Cerebellar nuclear complex (tissue), 1 donor: ENCODE measurements at regions not wholly inside any gene's neighbourhood (a gene's known extent, or its start where the extent isn't known, plus 50 kb on each side); places are given as distances from the start of the nearest gene placed in this dataset.

Experiments
- DNase-seq, 2 experiments: peaks; one replicate each; lab custom pipeline; 2025; lab: John Stamatoyannopoulos, UW

DNA sequence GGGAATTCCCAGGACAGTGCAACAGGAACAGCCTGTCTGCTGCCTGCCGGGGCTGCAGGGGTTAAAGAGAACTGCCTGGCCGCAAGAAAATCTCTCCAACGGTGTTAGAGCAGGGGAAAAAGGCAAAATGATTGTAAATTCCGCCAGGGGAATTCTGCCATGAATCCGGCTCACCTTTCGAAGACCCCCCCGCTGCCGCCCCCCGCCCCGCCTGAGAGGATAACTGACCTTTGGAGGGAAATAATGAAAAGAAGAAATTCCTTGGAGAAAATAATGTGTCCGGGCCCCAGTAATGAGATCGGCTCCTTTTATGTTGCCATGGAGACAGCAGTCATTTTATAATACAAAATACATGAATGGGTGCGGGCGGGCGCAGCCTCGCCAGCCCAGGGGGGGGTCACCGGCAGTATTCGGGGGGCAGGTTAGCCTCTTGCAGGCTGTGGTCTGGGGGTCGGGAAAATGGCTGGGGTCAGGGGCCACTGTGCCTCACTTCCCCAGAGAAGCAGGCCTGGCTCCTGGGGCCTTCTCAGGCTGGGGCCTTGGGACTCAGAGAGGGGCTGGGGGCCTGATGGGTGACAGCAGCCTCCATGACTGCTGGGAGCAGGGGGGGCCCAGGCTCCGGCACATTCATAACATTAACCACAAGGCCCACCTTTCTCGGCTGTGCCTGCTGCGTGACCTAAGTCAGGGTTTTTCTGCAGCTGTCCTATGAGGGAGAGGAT lies 228.1 kb downstream of the MN1 start:
- DNase-seq: no peak

DNA sequence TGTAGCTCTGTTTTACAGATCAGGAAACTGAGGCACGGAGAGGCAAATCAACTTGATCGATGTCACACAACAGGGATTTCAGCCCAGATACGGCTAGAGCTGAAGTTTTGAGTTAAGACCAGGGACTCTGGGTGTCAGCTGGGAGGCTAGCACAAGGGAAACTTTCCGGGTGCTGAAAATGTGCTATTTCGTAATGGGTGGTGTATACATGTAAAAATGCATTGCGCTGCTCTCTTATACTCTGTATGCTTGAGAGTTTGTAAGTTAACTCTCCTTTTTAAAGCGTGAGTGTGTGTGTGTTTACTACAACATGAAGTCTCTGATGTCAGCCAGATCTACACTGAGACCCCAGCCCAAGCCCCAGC lies 227.6 kb downstream of the MN1 start:
- no peak for DNase-seq

DNA sequence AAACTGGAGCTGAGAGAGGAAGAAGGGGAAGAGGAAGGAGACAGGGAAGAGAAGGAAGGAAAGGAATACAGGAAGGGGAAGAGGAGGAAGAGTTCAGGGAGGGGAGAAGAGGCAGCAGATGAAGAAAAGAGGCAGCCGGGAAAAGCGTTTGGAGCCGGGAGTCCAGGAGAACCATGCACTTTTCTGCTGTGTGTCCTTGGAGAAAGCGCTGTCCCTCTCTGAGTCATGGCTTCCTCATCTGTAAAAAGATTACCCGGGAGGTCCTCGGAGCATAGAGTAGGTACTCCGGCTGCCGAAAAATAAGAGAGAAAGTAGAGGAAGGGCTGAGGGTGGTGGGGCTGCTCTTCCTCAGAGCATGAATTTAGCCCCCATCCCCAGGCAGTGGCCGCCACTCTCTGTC lies 226.9 kb downstream of the MN1 start:
- no peak for DNase-seq

DNA sequence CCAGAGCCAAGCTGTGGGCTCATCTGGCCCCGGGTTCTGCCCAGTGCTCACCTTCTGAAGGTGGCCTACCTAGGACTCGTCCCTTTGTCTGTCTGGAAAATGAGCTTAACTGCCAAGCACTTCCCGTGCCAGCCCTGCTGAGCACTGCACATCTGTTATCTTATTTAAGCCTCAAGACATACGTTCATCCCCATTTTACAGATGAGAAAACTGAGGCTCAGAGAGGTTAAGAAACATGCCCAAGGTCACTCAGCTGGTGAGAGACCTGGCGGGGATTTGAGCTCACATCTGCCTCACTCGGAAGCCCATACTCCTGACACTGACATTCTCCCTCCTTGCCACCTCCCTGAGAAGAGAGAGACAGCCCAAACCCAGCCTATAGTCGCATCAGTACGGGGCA lies 226.2 kb downstream of the MN1 start:
- no peak for DNase-seq

DNA sequence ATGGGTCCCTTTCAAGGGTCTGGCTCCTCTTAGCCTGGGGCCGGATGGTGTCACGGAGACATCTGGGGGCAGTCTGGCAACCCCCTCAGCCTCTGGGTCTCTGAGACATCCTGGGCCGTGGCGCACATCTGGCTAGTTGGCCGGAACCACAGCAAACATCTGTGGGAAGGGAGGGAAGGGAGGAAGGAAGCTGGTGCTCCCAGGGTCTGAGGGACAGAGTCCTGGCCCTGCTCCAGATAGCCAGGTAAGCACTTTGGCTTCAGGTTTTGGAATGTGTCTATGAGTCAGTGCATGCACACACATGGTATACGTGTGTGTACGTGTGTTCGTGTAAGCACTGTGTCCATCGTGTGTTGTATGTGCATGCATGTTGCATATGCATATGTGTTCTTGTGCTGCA lies 225.1 kb downstream of the MN1 start:
- DNase-seq: no peak

DNA sequence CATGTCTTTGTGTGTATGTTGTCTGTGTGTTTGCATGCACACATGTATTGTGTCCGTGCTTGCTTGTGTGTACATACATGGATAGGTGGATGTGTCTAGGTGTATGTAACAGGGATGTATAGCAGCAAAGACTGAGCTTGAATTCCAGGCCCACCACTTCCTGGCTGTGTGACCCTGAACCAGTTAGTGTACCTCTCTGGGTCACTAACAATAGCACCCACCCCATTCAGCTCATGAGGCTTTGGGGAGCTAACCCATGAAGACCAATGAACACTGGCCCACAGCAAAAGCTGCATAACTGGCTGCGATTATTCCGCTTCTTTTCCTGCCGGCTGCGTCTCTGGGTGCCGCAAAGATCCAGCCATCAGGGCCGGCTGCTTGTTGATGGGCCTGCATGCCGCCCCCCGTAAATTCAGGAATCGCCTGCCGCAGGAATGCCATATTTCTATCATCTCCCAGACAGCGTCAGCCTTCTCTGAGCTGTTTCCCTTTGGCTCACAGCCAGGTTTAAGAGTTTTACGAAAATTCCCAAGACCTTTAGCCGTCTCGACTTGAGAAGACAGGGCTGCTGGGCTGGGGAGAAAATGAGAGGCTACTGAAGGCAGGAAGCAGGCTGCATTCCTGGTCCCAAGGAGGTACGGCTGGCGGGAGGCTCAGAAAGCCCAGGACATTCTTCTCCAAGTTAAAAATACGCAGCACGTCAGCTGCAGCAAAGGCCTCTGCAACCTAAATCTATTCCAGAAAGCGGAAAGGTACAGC lies 224.6 kb downstream of the MN1 start:
- no peak for DNase-seq

DNA sequence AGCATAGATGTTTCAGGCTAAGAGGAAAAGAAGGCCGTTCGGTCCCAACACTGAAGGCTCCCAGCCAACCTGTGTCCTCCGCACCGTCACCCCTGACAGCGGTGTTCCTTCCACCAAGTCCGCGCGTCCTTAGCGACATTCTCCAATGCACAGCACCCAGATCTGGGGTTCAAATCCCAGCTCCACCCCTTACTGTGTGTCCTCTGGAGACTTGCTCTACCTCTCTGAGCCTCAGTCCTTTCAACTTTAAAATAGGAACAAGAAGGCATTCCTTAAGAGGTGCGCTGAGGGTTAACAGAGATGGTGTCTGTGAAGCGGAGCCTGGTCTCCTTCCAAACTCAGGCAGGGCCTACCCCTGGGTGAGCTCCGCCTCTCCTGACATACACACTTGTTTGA lies 224.0 kb downstream of the MN1 start:
- DNase-seq: no peak

DNA sequence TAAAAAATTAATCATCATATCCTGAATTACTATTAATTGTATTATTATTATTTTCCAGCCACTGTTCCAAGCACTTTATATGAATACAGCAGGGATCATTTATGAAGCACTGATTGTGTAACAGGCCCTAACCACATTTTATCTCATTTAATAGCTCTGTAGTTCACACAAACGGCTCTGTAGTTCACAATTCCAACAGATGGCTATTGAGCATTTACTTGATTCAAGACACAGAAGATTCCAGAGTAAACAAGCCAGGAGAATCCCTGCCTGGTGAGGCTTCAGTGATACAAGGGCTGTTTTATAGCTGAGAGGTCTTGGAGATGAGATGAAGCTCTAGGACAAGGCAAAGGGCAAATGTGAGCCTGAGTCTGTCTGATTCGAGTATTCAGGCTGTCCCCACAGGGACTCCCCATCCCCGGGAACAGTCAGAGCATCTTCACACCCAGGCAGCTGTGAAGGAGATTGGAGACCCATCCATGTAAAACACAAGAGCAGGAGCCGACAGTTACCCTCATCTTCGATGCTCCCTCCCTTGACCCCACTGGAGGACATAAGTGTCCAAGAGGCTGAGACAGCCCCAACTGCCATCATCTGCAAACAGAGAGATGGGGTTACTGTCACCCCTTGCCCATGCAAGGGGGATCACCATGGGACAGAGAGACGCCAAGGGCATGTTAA lies 222.5 kb downstream of the MN1 start:
- DNase-seq: no peak

DNA sequence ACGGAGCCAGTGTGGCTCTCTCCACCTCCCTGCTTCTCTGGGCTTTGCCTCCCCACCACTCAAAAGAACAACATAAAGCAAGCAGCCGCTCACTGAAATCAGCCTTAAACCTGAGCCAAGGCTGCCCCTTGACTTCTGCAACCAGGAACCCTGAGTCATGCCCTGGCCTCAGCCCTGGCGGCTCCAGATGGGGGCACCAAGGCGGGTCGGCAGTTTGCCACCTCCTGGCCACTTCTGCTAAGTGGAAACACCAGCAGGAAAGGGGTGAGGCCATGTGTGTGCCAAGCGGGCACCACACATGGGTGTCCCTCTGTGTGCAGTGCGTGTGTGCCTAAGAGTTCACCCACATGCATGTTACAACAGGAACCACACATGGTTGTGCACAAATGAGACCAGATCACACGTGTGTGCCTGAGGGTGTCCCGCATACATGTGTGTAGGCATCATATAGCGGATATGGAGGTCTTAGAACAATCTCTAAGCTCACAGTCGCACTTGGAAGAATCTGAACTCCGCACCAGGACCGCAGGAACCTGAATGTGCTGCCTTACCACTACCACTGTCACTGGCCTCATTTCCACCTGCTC lies 221.2 kb downstream of the MN1 start:
- no peak for DNase-seq

DNA sequence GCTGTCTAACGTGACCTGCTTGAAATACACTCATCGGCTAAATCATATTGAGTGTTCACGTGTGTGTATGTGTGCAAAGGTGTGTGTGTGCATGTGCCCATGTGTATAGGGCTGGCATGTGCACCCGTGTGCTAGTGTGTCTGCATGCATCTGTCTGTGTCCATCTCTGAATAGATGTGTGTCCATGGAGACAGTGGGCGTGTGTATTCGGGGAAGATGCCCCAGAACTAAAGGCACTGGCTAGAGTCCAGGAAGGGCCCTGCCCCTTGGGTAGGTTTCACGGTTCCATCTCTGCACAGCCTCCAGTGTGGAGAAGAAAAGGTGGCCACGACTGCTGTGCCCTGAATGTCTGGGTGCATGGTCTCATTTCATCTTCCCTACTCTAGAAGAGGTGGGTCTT lies 220.3 kb downstream of the MN1 start:
- DNase-seq: no peak

DNA sequence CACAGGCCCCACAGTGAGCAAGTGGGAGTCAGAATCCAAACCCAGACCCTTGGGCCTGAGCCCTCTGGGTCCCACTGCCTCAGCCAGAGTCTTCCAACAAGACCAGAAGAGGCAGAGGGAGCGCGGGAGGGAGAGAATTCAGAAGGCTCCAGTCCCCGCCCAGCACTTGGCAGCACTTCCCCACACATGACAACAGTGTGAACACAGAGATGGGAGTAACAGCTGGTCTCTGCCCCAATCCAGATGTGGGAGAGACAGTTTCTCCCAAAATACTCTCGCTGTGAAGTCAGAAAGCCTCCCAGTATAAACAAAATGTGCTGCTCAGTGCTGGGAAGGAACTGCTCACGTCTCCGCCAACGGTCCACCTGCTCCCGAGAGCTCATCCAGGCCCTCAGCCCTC lies 219.9 kb downstream of the MN1 start:
- DNase-seq: no peak

DNA sequence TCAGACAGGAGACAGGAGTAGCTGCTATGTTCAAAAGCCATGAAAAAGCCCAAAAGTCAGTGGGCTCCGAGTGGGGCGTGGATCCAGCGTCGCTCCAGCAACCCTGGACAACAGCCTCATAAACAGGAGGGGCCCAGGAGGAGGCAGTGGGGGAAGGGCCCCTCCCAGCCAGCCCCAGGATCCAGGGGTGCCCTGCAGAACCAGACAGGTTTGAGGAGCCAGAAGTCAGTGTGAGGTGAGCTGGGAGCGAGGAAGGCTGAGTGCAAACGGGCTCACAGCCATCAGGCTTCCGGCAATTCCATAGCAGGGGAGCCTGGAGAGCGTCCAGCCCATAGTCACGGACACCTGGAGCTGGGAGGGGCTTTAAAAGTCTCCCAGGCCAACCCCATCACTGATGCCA lies 217.7 kb downstream of the MN1 start:
- DNase-seq: no peak

DNA sequence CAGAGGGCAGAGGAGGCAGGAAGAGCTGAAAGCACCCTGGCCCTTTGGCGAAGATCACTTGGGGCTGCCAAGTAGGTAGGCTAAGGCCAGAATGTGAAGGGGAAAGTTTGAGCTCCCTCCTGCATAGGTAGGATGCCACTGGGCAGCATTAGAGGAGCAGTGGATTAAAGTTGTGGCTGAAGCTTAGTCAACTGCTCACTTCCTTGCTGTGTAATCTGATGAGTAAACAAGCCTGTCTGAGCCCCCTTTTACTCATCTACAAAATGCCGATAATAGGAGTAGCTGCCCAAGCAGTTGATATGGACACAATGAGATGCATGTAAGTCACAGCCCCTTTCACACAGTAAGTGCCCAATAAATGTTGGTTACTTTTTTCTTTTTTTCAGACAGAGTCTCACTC lies 216.4 kb downstream of the MN1 start:
- DNase-seq: no peak

DNA sequence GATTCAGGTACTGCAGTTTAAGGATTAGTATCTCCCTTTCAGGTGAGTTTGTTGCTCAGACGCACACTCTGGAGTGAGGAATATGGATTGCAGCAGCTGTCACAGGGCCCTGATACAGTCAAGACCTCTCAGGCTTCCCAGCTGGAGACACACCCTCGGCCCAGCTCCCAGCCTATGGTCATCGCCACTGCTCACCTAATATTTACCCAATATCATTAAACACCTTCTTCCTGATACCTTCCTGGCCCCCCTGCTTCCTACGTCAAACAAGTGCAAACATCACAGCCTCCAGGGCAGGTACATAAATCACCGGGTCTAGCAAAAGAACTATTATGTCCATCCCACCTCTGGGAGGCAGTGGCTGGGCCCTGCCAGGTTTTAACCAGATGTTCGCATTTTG lies 213.3 kb downstream of the MN1 start:
- no peak for DNase-seq

DNA sequence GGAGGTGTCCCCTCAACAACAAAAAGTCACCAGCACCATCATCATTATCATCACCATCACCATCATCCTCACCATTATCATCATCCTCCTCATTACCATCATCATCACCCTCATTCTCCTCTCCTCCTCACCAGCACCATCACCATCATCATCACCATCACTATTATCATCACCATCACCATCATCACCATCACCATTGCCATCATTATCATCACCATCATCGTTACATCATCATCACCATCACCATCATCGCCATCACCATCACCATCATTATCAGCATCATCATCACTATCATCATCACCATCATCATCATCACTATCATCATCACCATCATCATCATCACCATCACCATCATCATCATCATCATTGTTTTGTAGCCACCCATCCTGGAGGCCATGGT lies 212.6 kb downstream of the MN1 start:
- DNase-seq: no peak

DNA sequence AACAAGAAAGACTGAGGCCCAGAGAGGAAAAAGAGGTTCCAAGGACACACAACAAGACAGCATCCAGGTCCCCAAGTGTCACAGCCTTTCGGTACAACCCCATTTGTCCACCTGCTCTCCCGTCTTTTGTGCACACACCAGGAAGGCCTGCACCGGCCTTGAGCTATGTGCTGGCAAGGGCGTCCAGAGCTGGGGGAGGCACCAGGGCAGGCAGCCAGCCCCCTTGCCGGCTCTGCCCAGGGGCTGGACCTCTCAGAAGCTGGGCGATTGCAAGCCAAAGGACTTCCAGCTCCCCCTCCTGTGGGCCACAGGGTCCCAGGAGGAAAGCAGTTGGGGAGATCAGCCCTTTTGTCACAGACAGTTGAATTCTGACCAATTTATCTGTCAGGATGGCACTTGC lies 210.5 kb downstream of the MN1 start:
- DNase-seq: no peak

DNA sequence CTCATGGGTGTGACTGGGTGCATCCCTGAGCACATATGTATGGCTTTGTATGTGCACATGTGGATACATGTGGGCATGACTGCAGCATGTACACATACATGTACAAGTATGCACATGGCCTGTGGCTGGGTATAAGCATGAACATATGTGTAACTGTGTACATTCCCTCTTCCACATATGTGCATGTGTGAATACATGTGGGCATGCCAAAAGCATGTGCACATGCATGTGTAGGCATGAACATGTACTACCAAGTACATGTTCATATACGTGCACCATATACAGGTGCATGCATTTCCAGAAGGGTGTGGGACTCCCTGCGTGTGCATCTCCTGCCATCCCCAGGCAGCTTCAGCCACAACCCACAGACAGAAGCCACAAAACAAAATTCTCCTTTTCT lies 208.2 kb downstream of the MN1 start:
- DNase-seq: no peak

DNA sequence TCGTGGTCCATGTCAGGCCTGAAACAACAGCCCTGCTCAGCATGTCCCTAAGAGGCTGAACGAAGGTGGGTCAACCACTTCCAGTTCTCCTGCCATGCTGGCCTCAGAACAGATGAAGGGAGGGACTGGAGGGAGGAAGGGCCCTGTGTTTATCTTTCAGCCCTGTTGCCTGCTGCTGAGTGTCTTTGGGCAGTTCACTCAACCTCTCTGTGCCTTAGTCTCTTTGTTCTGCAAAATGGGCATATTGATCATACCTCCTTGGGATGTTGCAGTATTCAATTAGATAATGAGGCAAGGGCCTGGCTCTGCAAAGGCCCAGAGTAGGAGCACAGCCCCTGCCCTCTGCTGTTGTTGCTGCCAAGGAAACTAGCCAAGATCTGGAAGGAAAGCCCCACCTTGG lies 207.5 kb downstream of the MN1 start:
- DNase-seq: no peak

DNA sequence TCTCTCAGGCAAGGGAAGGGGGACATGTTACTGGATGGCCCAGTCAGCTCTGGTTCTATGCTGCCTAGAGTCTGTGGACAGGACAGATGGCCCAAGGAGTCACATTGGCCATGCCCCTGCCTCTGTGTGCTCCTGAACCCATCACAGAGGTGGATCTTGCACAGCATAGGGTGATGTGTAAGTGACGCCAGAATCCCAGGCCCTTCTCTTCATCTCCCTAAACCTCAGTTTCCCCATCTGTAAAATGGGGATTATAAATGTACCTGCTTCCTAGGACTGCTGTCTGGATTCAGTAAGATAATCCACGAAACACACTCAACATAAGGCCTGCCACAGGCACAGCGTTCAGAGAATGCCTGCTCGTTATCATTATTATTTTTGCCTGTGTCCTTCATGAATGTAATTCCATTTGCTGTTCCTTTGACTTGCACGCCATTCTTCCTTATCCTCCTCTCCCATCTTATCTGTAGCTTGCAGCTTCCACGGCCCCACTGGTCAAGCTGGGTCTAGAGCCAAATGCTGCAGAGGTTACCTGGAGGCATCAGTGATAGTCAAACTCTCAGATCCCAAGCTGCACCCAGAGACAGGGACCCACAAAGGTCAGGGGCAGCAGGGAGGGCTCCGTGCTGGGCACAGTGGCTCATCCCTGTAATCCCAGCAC lies 207.0 kb downstream of the MN1 start:
- DNase-seq: no peak

DNA sequence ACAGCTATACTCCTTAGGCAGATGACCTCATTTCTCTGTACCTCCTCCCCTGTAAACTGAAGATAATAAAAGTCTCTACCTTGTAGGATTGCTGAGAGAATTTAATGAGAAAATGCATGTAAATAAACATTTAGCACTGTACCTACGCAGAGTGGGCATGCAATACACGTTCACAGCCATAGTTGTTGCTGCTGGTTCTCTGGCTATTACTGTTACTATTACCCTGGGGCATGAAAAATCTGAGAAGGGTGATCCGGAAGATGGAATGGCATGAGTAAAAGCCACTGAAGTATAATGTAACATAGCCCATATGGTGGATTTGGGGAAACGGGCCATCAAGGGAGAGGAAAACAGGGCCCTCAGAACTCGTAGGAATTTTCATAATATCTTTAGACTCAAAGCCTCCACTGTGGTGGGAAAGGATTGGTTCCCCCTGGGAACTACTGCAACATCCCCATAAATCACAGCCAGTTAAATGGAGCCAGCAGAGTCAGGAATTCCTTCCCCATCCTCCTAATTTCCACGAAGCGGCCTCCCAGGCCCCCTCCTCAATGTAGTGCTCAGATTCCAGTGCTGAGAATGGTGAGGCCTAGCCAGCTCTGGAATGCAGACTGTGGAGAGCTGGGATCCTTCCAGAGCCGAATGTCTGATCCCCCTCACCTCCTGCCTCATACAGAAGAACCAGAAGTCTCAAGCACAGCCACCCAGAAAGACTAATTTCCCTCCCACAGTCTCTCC lies 205.3 kb downstream of the MN1 start:
- DNase-seq: no peak

DNA sequence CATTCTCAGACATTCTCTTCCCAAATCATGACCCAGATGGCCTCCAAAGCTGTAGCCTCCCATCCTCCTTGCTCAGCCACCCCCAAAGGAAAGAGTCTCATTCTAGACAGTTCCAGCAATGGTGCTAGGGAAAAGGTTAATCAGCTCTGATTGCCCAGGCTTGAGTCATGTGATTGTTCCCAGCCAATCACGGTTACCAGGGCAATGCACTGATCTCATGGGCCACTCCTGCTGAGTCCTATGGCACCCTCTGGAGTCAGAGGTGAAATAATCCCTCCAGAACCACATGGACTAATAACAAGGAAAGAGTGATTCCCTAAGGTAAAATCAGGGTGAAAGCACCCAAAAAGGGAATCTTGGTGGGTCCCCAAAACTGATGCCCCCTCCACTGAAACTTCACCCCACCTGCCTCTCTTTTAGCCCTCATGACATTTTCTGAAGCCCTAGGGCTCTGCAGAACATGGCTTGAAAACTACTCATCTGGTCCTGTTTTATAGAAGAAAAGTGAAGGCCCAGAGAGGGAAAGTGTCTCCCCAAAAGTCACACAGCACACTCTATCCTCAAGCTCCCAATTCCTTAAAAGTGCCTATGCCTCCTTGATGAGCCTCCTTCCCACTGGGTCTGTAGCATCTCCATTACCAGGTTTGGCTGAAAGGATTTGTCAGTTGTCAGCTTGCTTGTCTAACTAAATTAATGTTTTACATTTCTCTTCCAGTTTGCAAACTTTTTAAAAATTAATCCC lies 203.7 kb downstream of the MN1 start:
- DNase-seq: no peak
